ENCODE measurements at regions not wholly inside any gene's neighbourhood (a gene's known extent, or its start where the extent isn't known, plus 50 kb on each side); places are given as distances from the start of the nearest gene placed in this dataset.

- intact Hi-C loops (cut with DNase I), result no loop called here
- DNase-seq, result no peak
These were observed 1171.3 kb downstream of the EFNB2 start for GRCh38 chr13:105364191-105364590.

DNA sequence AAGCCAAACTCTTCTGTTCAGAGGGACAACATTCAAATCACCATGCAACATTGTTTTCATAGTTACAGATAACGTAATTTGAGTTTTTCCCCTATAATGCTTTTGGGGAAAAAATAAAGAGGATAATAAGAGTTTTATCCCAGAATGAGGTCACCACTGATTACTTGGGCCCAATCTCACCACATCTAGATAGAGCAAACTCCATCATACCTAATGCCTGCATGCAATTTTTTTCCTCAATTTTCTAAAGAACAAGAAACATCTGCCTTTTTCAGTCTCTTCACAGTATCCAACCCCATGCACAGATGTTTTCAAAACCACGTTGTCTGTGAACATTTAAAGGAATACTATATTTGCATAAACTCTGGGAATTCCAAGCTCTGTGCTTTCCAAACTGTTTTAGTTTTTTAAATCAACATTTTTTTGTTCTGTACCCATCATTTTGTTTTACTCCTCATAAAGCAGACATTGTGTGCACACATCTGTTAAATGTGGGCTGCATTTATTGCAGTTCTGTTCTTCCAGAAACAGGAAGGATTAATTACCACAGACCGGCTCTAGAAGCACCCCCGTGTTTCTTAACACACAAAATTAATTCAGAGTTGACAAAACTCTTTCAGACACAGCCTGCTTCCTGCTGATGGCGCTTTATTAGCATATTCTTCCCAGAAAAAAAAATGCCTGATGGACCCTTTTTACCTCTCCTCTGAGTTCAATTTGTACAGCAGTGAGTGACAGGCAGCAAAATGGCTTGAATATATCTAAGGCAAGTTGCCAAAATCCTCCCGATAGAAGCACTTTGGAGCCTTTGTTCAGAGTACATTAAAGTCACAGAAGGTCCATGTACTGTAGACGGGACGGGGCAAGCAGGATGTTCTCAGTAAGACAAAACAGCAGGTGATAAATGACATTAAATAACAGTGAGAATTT, 1171.9 kb downstream of the EFNB2 start:
- intact Hi-C loops (cut with DNase I), result no loop called here
- no peak for DNase-seq

DNA sequence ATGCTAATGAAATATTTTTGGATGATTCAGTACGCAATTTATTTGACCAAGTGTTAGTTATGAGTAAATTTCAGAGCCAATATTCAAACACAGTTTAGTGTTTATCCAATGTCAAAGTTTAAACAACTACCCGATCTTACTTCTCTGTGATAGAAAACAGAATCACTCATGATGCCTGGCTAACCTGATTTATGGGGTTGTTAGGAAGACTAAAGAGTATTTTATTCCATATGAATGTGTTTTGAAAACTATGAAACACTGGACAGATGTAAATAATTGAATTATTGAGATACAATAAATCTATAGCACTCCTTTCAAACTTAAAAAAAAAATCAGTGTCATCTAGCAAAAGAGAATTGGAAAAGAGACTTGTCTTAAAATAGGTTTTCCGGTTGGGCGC, 1181.8 kb downstream of the EFNB2 start:
- intact Hi-C loops (cut with DNase I), result no loop called here
- no peak for DNase-seq

GRCh38 chr13:105349082-105349723, 1186.3 kb downstream of the EFNB2 start:
- intact Hi-C loops (cut with DNase I), result no loop called here
- no peak for DNase-seq

GRCh38 chr13:105346141-105346775, 1189.2 kb downstream of the EFNB2 start:
- intact Hi-C loops (cut with DNase I), result no loop called here
- no peak for DNase-seq

DNA sequence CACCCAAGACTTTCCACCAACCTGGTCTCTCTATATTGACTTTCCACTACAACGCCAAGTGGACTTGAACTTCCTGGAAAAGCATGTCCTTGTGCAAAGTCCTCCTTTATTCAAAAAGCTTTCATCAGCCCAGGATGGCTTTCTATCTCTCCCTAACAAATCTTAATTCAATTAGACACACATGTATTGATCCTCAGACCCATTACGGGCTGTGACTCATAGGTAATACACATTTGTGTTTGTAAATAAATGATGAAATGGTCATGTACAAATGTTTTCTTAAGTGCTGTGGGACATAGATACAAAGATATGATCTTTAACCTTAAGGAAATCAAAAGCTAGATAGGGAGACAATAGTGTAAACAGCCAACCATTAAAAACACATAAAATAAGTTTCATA, 1189.7 kb downstream of the EFNB2 start:
- DNase-seq, result no peak
- intact Hi-C loops (cut with DNase I), result no loop called here

GRCh38 chr13:105345131-105345530, 1190.3 kb downstream of the EFNB2 start:
- DNase-seq, result no peak
- intact Hi-C loops (cut with DNase I), result no loop called here

DNA sequence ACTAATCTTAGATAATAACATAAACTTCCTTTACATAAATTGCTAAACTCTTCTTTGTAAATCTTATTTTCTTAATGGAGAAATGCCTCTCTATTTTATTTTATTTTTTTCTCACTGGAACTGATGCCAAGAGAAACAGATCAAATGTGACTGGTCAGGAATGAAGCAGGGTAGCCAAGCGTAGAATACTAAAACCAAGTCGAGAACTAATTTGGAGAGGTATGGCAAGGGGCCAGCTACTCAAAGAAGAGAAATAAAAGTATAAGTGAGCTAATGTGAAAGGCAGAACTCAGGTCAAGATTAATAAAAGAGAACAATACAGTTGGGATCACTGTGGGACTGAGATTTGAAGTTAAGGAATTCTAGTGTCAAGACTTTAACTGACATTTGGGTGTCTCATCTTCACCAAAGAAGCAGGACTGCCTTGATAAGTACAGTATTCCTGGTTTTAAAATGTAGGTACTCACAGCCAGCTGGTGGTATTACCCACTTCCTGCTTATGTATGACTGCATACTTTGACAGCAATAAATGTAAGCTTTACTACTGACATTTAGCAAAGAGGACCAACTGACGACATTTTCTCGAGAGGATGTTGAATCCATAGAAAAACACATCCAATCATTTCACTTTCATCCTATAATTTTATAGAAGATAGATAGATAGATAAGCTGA, 1192.2 kb downstream of the EFNB2 start:
- DNase-seq, result no peak
- intact Hi-C loops (cut with DNase I), result no loop called here

DNA sequence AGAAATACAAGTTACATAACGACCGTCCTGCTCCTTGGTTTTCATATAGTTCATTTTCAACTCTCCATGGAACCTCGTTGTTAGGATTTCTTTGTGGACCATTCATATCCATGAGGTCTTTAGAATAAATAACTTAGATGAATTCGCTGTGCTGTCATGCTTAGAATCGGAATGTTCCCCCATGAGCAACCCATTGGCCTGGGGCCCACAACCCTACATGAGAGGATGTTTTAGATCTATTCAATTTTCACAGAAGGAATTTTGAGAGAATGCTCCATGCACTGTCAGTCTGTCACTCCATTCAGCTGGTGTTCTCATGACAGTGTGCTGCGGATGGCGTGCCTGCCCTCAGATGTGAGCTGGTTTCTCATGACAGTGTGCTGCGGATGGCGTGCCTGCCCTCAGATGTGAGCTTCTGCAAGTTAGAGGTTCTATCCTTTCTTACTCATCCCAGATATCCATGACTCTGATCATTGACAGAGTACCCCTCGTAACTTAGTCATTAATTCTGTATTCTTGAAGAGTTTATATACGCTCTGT, 1193.1 kb downstream of the EFNB2 start:
- DNase-seq, result no peak
- intact Hi-C loops (cut with DNase I), result no loop called here

DNA sequence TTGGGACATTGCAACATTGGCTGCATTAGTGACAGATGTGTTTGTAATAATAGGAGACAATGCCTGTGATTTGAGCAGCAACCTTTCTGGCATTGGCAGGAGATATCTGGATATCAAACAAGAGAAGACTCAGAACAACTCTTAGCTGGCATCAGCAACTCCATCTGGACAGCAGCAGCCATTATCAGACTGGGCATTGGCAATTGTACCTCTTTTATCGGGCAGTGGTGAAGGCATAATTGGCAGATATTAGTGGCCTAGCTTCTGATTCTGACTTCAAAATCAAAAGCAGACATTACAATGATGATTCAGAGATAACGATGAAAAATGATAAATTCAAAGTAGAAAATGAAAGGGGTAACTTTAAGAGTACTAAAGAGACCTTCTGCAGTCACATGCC, 1193.7 kb downstream of the EFNB2 start:
- DNase-seq, result no peak
- intact Hi-C loops (cut with DNase I), result no loop called here

DNA sequence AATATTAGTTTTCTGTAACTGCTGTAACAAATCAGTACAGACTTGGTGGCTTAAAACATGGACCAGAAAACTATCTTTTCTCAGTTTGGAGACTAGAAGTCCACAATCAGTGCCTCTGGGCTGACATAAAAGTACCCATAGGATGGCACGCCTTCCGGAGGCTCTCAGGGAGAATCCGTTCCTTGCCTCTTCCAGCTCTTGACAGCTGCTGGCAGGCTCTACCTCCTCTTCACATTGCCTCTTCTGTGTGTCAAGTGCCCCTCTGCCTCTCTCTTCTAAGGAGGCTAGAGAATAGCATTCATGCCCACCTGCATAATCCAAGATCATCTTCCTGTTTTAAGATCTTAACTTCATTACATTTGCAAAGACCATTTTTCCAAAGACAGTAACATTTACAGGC, 1194.2 kb downstream of the EFNB2 start:
- no peak for DNase-seq
- intact Hi-C loops (cut with DNase I), result no loop called here

DNA sequence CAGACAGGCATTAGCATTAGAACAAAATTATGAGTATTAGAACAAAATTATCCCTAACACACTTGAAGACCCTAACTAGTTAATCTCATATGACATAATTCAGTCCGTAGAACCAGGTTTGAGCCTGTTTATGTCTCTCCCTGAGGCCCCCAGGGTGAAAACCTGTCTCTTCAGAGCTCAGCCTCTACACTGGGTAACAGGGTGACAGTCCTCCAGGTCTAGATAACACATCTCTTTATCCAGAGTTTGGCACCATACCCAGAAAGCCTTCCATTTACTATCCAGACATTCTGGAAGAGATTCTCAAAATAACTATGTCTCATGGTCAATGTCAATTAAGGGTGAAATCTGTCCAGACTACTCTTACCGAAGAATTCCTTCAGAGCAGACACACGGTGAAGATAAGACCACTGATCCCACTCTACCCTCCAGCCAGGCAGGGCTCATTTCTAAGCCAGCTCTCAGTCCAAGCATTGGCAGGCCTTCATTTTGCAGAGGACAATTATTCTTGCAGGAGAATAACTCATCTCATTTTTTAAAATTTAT, 1195.3 kb downstream of the EFNB2 start:
- intact Hi-C loops (cut with DNase I), result no loop called here
- DNase-seq, result no peak

DNA sequence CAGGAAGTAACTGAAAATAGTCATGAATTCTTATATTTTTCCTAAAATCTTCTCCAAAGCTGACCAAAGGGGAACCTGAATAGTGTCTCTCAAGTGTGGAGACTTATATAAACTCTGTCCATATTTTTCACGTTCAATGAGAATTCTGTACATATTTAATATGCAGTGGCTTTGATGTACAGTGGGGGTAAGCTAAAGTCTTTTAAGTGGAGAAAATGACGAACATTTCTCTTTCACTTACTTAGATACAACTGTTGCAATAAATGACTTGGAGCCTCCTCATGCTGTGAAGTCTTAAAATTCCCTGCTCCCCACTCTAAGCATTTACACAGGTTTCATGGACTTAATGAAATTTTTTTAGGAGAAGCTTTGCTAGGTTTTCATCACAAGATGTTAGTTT, 1196.7 kb downstream of the EFNB2 start:
- intact Hi-C loops (cut with DNase I), result no loop called here
- DNase-seq, result no peak

DNA sequence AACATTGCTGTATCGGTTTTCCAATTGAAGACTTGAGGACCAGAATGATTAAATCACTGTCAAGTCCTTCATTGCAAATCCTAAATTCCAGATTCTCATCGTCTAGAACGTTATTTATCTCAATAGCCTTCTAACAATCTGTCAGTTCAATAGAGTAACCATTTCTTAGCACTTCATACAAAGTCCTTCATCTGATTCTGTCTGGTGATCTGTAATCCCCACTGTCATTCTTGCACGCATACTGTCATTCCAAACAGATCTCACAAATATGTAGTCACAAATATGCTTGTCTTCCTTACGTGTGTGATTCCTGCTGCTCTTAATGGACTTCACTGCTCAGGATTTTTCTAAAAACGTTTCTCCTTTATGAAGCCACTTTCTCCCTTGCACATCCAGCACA, 1197.5 kb downstream of the EFNB2 start:
- DNase-seq, result no peak
- intact Hi-C loops (cut with DNase I), result no loop called here

DNA sequence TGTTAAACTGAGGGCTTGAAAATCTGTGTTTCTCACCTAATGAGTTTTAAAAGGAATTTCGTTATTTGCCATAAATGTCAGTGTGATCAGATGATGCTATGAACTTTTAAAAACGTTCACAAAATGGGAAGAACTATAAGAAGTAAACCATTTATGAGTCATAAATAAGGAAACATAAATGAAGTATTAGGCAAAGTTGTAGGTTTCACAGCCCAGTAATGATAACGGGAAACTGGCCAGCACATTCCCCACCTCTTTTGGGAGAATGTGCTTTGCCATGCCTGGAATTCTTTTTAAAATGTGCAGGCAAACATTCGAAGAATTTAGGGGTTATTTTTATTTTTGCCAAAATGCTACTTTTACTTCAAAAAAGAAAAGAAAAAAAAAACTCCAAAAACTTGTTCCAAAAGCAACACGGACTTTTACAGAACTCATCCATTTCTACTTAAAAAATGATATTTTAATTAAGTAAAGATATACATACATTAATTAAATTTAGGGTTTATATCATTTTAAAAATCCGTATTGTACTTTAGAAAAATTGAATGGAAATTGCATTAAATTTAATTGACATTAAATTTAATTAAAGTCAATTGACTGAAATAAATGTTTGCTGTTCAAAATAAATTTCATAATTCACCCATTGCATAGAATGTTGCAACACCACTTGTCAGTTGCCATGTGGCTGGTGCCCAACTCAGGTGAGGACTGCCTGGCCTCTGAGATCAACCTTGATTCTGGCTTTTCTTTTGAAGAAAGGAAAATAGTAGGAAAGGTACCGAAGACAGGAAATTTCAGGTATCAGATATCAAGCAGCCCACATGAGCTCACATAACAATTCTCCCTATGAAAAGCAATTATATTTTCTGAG, 1198.5 kb downstream of the EFNB2 start:
- intact Hi-C loops (cut with DNase I), result no loop called here
- no peak for DNase-seq

- no peak for DNase-seq
- intact Hi-C loops (cut with DNase I), result no loop called here
These were observed 1201.3 kb downstream of the EFNB2 start for GRCh38 chr13:105334211-105334610.

DNA sequence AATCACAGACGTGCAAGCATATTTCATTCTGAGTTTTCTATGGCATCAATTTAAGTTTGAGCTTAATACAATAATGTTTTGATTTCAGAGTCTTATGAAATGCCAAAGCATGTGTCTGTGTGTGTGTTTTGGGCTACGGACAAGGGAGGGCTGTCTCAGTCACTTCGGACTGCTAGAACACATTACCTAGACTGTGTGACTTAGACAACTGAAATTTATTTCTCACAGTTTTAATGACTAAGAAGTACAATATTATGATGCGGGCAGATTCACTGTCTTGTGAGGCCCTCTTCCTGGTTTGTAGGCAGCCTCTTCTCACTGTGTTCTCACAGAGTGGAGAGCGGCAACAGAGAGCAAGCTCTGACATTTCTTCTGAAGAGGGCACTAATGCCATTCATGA, 1202.0 kb downstream of the EFNB2 start:
- DNase-seq, result no peak
- intact Hi-C loops (cut with DNase I), result no loop called here

GRCh38 chr13:105329359-105329758, 1206.1 kb downstream of the EFNB2 start:
- intact Hi-C loops (cut with DNase I), result no loop called here
- DNase-seq, result no peak
